Colonic mucosa (tissue), 4 donors: ENCODE measurements at regions not wholly inside any gene's neighbourhood (a gene's known extent, or its start where the extent isn't known, plus 50 kb on each side); places are given as distances from the start of the nearest gene placed in this dataset.

ENCODE experiments used
- DNase-seq: peaks from one replicate; pipeline ENCODE4 v3.0.0-alpha.2; 2020
- H3K27ac ChIP-seq: fragments of 200-600 bp; one replicate; pipeline ENCODE4 v1.8.0; 2021
- H3K27me3 ChIP-seq: fragments of 200-600 bp; one replicate; pipeline ENCODE4 v1.8.0; 2021
- H3K36me3 ChIP-seq: fragments of 200-600 bp; one replicate; pipeline ENCODE4 v1.8.0; 2021
- H3K4me1 ChIP-seq: fragments of 200-600 bp; one replicate; pipeline ENCODE4 v1.8.0; 2021; ENCODE audit warnings: mild to moderate bottlenecking
- H3K4me3 ChIP-seq: fragments of 200-600 bp; one replicate; pipeline ENCODE4 v1.8.0; 2021
- H3K9ac ChIP-seq, 2 donors: one replicate each; pipeline ENCODE4 v1.7.0; 2013; ENCODE audit warnings: control low read depth in 2 of 2, low read depth in 2 of 2, low read length in 2 of 2
- H3K9me3 ChIP-seq: fragments of 200-600 bp; one replicate; pipeline ENCODE4 v1.8.0; 2021
- intact Hi-C: fragments of 100-400 bp; cut with DNase I; formaldehyde crosslinking; loops from one replicate; pipeline ENCODE4 v1.14.1; 2022
- TF ChIP-seq, protein P1 (sequence below): fragments of 200-600 bp; IDR thresholded peaks from one replicate; pipeline ENCODE4 v1.8.0; 2022; ENCODE audit warnings: antibody characterized with exemption, mild to moderate bottlenecking
- donor health status: healthy.
- donor health status: DM: no; HTN: no; CAD: no.
- donor health status: DM: no; HTN: no; CAD: no.

DNA sequence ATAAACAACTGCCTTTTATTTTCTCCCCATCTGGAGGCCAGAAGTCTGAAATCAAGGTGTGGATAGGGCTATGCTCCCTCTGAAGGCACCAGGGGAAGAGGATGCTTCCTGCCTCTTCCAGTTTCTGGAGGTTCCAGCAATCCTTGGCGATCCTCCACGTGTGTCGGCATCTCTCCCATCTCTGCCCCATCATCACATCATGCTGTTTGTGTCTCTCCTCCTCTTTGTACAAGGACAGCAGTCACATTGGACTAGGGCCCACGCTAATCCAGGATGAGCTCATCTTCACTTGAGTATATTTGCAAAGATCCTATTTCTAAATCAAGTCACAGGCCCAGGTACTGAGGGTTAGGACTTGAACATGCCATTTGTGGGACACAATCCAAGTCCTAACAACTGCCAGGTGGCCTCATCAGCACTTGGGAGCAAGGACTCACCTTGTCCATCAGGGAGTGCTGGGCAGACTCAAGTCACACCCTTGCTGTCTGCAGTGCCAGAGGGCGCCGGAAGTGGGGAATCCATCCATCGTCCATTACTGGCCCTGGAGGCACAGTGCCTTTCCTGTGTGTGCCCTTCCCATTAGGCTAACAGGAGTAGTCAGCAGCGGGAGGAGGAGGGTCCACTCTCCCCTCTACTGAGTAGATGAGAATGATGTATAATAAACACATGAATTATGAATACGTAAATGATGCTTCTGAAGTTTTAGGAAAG lies 185.4 kb upstream of the AJAP1 start:
- DNase-seq: no peak
- H3K9ac ChIP-seq: no peak overlapping the region
- H3K4me3 ChIP-seq: no peak overlapping the region
- intact Hi-C loops: no loop called here
- no peaks in the 10 kb centered on the region for H3K4me1 ChIP-seq
- no peak overlapping the region for H3K27ac ChIP-seq
- H3K36me3 ChIP-seq: no peaks in the 10 kb centered on the region
- TF ChIP-seq, protein P1, sequence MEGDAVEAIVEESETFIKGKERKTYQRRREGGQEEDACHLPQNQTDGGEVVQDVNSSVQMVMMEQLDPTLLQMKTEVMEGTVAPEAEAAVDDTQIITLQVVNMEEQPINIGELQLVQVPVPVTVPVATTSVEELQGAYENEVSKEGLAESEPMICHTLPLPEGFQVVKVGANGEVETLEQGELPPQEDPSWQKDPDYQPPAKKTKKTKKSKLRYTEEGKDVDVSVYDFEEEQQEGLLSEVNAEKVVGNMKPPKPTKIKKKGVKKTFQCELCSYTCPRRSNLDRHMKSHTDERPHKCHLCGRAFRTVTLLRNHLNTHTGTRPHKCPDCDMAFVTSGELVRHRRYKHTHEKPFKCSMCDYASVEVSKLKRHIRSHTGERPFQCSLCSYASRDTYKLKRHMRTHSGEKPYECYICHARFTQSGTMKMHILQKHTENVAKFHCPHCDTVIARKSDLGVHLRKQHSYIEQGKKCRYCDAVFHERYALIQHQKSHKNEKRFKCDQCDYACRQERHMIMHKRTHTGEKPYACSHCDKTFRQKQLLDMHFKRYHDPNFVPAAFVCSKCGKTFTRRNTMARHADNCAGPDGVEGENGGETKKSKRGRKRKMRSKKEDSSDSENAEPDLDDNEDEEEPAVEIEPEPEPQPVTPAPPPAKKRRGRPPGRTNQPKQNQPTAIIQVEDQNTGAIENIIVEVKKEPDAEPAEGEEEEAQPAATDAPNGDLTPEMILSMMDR: no peak
- no peaks in the 10 kb centered on the region for H3K27me3 ChIP-seq
- H3K9me3 ChIP-seq: no peaks in the 10 kb centered on the region

DNA sequence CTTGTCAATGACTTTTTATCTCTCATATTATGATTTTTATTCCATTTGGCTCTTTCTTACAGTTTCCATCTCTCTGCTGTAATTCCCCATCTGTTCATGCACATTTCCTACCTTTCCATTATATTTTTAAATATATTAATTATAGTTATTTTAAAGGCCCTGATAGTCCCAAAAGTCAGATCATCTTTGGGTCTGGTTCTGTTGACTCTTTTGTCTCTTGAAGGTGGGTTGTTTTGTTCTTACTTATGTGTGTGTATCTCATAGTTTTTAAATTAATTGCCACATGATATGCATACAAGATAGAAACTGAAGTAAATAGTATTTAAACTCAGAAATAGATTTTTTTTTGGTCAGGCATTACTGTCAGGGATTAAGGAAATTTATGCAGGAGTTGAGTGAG lies 178.0 kb upstream of the AJAP1 start:
- Histone ChIP-seq H3K4me1 (no peaks in the 10 kb centered on the region), H3K4me3 (no peak overlapping the region), H3K36me3 (no peaks in the 10 kb centered on the region), H3K27ac (no peak overlapping the region), H3K9me3 (no peaks in the 10 kb centered on the region), H3K9ac (no peak overlapping the region), H3K27me3 (no peaks in the 10 kb centered on the region)
- TF ChIP-seq, protein P1: no peak
- no peak for DNase-seq
- intact Hi-C loops: no loop called here

DNA sequence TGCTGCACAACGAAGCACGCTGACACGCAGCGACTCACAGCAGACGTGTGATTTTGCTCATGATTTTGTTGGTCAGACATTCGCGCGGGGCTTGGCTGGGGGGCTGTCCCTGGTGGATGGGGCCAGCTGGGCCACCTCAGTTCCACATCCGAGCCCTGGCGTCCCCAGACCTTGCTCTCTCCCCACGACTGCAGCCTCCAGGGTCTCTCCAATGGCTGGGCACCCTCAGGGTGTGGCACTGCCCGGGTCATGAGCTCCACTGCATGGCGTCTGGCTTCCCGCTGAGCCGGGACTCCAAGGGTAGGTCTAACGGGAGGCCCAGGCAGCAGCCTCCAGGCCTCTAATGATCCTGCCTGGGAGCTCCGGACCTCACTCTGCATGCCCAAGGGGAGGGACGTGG lies 173.0 kb upstream of the AJAP1 start:
- no peaks in the 10 kb centered on the region for H3K27me3 ChIP-seq
- TF ChIP-seq, protein P1: no peak
- no peaks in the 10 kb centered on the region for H3K36me3 ChIP-seq
- H3K9me3 ChIP-seq: no peaks in the 10 kb centered on the region
- intact Hi-C loops: no loop called here
- H3K4me3 ChIP-seq: no peak overlapping the region
- no peak overlapping the region for H3K9ac ChIP-seq
- no peak for DNase-seq
- no peaks in the 10 kb centered on the region for H3K4me1 ChIP-seq
- H3K27ac ChIP-seq: no peak overlapping the region

DNA sequence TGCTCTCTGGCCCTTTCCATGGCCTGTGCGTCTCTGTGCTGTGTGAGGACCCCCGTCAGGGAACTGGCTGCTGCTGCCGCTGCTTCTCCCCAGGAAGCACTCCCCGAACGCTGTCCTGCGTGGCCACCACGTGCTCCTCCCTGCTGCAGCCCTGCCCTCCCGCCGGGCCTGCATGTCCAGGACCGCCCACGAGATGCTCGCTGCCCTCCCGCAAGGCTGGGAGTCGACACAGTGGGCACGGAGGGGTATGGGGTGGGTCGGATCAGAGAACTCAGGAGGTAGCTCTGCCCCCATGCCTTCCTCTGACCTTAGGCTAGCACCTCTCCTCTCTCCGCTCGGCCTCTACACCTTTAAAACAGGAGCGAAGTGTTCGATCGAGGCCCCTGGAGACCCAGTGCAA lies 171.9 kb upstream of the AJAP1 start:
- intact Hi-C loops: no loop called here
- Histone ChIP-seq H3K36me3 (no peaks in the 10 kb centered on the region), H3K27me3 (no peaks in the 10 kb centered on the region), H3K4me1 (no peaks in the 10 kb centered on the region), H3K27ac (no peak overlapping the region), H3K9ac (no peak overlapping the region), H3K9me3 (no peaks in the 10 kb centered on the region), H3K4me3 (no peak overlapping the region)
- no peak for DNase-seq
- TF ChIP-seq, protein P1: no peak

DNA sequence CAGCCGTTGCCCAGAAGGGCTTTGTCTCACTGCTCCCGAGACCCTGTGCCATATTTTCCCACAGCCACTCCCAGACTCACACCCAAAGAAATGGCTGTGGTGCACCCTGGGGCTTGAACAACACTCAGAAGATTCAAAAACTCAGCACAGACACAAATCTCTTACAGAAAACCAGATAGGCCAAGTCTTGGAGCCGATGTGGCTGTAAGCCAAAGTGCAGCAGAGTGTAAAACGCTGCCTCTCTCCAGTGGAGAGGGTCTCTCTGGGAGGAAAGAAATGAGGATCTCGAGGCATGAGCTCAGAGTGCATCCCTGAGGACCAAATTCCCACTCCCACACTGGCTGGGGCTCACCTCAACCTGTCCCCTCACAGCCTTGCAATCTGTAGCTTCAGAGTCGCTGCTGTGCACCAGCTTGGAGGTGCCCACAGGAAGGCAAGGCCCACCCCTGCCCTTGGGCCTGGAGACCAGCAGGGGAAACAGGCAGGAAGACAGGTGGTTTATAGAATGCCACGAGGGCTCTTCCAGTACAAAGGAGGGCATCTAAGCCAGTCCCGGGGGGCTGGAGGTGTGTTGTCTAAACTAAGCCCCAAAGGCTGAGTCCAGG lies 171.3 kb upstream of the AJAP1 start:
- TF ChIP-seq, protein P1: no peak
- H3K9ac ChIP-seq: no peak overlapping the region
- no peaks in the 10 kb centered on the region for H3K4me1 ChIP-seq
- H3K27ac ChIP-seq: no peak overlapping the region
- no peak for DNase-seq
- H3K4me3 ChIP-seq: no peak overlapping the region
- intact Hi-C loops: no loop called here
- H3K36me3 ChIP-seq: no peaks in the 10 kb centered on the region
- H3K9me3 ChIP-seq: no peaks in the 10 kb centered on the region
- no peaks in the 10 kb centered on the region for H3K27me3 ChIP-seq
